Liver (tissue), 8 donors: ENCODE measurements at regions not wholly inside any gene's neighbourhood (a gene's known extent, or its start where the extent isn't known, plus 50 kb on each side); places are given as distances from the start of the nearest gene placed in this dataset.

Experiments
- DNase-seq: peaks from one replicate; pipeline ENCODE4 v3.0.0-alpha.2; 2017; ENCODE audit warnings: low spot score
- H3K27ac ChIP-seq, 2 donors: one replicate each; pipeline ENCODE4 v1.7.0; 2013; ENCODE audit warnings: inconsistent platforms in 2 of 2, low read length in 2 of 2, control low read depth in 1 of 2, low read depth in 1 of 2, mild to moderate bottlenecking in 1 of 2
- H3K27me3 ChIP-seq, 4 donors: one replicate each; pipeline versions ENCODE4 v1.6.1 to v1.7.0; 2013; ENCODE audit warnings: low read length in 3 of 4, inconsistent platforms in 1 of 4, mild to moderate bottlenecking in 1 of 4, moderate library complexity in 1 of 4; ENCODE audit not compliant: control insufficient read depth in 4 of 4, insufficient read depth in 4 of 4
- H3K36me3 ChIP-seq, 4 donors: one replicate each; pipeline versions ENCODE4 v1.6.1 to v1.7.0; 2013; ENCODE audit warnings: low read length in 3 of 4, mild to moderate bottlenecking in 3 of 4, low read depth in 1 of 4, moderate library complexity in 1 of 4; ENCODE audit not compliant: control insufficient read depth in 4 of 4, insufficient read depth in 3 of 4
- H3K4me1 ChIP-seq, 4 donors: one replicate each; pipeline versions ENCODE4 v1.6.1 to v1.7.0; 2013; ENCODE audit warnings: low read length in 3 of 4, mild to moderate bottlenecking in 3 of 4, moderate library complexity in 1 of 4; ENCODE audit not compliant: control insufficient read depth in 4 of 4, insufficient read depth in 4 of 4
- H3K4me3 ChIP-seq, 3 donors: one replicate each; pipeline versions ENCODE4 v1.6.1 to v1.7.0; 2013; ENCODE audit warnings: low read length in 3 of 3, control low read depth in 1 of 3, low read depth in 1 of 3, mild to moderate bottlenecking in 1 of 3
- H3K9ac ChIP-seq, 2 donors: one replicate each; pipeline ENCODE4 v1.7.0; 2013; ENCODE audit warnings: low read length in 2 of 2, mild to moderate bottlenecking in 2 of 2, moderate library complexity in 2 of 2, control low read depth in 1 of 2, low read depth in 1 of 2
- H3K9me3 ChIP-seq, 4 donors: one replicate each; pipeline versions ENCODE4 v1.6.1 to v1.7.0; 2013; ENCODE audit warnings: low read length in 3 of 4; ENCODE audit not compliant: control insufficient read depth in 4 of 4
- EGR1 ChIP-seq, 2 donors: IDR thresholded peaks; 2 replicates each; pipeline ENCODE4 v1.6.1; 2016 to 2018; ENCODE audit warnings: antibody characterized with exemption in 2 of 2, low read depth in 2 of 2
- FOXA2 ChIP-seq: IDR thresholded peaks from 2 replicates; pipeline ENCODE4 v1.6.1; 2016; ENCODE audit warnings: antibody characterized with exemption
- GABPA ChIP-seq, 2 donors: IDR thresholded peaks in 1 of 2; conservative IDR thresholded peaks in 1 of 2; 2 replicates each; pipeline ENCODE4 v1.6.1; 2016; ENCODE audit warnings: antibody characterized with exemption in 2 of 2, mild to moderate bottlenecking in 1 of 2, moderate library complexity in 1 of 2
- HNF4A ChIP-seq, 2 donors: conservative IDR thresholded peaks; 2 replicates each; pipeline ENCODE4 v1.6.1; 2016; ENCODE audit warnings: antibody characterized with exemption in 2 of 2, mild to moderate bottlenecking in 2 of 2
- HNF4G ChIP-seq: IDR thresholded peaks from 2 replicates; pipeline ENCODE4 v1.6.1; 2016; ENCODE audit warnings: antibody characterized with exemption
- JUND ChIP-seq, 2 donors: IDR thresholded peaks; 2 replicates each; pipeline ENCODE4 v1.6.1; 2016; ENCODE audit warnings: antibody characterized with exemption in 2 of 2
- NR2F2 ChIP-seq: IDR thresholded peaks from 2 replicates; pipeline ENCODE4 v1.6.1; 2016; ENCODE audit warnings: antibody characterized with exemption
- RAD21 ChIP-seq, 2 donors: IDR thresholded peaks; 2 replicates each; pipeline ENCODE4 v1.6.1; 2016; ENCODE audit warnings: antibody characterized with exemption in 2 of 2, mild to moderate bottlenecking in 2 of 2
- RXRA ChIP-seq, 2 donors: IDR thresholded peaks; 2 replicates each; pipeline ENCODE4 v1.6.1; 2017 to 2018; ENCODE audit warnings: antibody characterized with exemption in 2 of 2, mild to moderate bottlenecking in 1 of 2
- TAF1 ChIP-seq: conservative IDR thresholded peaks from 2 replicates; pipeline ENCODE4 v1.6.1; 2016; ENCODE audit warnings: antibody characterized with exemption, mild to moderate bottlenecking
- WGBS: extraction: QIAGEN DNeasy Blood & Tissue Kit; methylation state at CpG from one replicate; pipeline ENCODE4 v1.1.7; 2013; 5-methylcytosine and 5-hydroxymethylcytosine counted together
- TF ChIP-seq, protein P1 (sequence below): IDR thresholded peaks from 2 replicates; pipeline ENCODE4 v1.6.1; 2016; ENCODE audit warnings: antibody characterized with exemption
- TF ChIP-seq, protein P2 (sequence below): fragments of 150-350 bp; IDR thresholded peaks from 2 replicates; pipeline ENCODE4 v1.5.1; 2017; ENCODE audit warnings: improper control_type of control experiment, low read depth, low read length; ENCODE audit not compliant: missing input control
- donor health status: healthy.
- donor health status: healthy.
- donor health status: healthy.
- donor health status: healthy.
- donor health status: healthy.

DNA sequence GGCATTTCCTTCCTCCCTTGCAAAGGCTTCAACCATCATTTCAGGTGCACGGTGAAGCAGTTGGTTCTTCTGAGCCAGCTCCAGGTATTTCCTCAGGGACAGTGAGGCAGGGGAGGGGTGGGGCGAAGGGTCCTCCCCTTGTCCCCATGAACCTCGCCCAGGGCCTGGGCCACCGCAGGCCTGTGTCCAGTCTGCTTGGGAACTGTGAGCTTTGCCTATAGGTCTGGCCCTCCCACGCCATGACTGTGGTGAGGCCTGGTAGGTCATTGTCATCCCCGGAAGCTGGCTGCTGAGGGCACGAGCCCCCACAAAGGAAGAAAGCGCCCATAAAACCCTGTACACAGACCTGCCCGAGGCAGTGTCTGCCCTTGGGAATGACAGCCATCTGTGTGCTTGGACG is 134.3 kb downstream of the ACKR3 start:
- TF ChIP-seq, protein P1, sequence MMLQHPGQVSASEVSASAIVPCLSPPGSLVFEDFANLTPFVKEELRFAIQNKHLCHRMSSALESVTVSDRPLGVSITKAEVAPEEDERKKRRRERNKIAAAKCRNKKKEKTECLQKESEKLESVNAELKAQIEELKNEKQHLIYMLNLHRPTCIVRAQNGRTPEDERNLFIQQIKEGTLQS: no peak
- H3K27ac ChIP-seq: peak overlapping the region; percentile 44 to 62

DNA sequence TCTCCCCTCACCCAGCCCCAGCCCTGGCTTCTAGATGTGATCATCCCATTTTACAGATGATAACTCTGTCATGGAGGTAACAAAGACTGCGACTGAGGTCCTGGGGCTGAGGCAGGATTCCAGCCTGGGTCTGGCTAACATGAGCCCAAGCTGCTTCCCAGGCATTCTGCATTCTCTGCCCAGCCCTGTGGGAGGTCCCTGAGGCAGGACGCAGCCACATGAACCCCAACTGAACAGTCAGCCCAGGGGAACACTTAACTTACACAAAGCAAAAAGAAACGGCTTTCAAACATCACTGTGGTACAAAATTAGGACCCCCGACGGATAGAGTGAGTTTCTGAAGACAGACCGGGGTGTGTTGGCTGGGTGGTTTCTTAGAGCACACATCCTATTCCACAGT is 135.3 kb downstream of the ACKR3 start:
- WGBS: 96% methylated on average over 6 of the region's 6 CpGs
- no peak overlapping the region for H3K27ac ChIP-seq
- no peak for DNase-seq
- no peaks in the 10 kb centered on the region for H3K36me3 ChIP-seq
- H3K27me3 ChIP-seq: no peaks in the 10 kb centered on the region
- no peak overlapping the region for H3K4me3 ChIP-seq
- H3K9me3 ChIP-seq: no peaks in the 10 kb centered on the region
- no peak overlapping the region for H3K9ac ChIP-seq
- TF ChIP-seq FOXA2 (no peak), EGR1 (IDR thresholded peaks at IDR 0.05; ENCODE audit: low read depth in 2 of 2) (no peak), RXRA (IDR thresholded peaks at IDR 0.05) (no peak), HNF4A (conservative IDR thresholded peaks at IDR 0.05) (no peak), NR2F2 (no peak), HNF4G (no peak), JUND (IDR thresholded peaks at IDR 0.05) (no peak), TAF1 (no peak), GABPA (IDR thresholded peaks at IDR 0.05 in 1 of 2, conservative IDR thresholded peaks at IDR 0.05 in 1 of 2) (no peak), RAD21 (IDR thresholded peaks at IDR 0.05) (no peak)
- TF ChIP-seq, protein P1: no peak
- TF ChIP-seq, protein P2, sequence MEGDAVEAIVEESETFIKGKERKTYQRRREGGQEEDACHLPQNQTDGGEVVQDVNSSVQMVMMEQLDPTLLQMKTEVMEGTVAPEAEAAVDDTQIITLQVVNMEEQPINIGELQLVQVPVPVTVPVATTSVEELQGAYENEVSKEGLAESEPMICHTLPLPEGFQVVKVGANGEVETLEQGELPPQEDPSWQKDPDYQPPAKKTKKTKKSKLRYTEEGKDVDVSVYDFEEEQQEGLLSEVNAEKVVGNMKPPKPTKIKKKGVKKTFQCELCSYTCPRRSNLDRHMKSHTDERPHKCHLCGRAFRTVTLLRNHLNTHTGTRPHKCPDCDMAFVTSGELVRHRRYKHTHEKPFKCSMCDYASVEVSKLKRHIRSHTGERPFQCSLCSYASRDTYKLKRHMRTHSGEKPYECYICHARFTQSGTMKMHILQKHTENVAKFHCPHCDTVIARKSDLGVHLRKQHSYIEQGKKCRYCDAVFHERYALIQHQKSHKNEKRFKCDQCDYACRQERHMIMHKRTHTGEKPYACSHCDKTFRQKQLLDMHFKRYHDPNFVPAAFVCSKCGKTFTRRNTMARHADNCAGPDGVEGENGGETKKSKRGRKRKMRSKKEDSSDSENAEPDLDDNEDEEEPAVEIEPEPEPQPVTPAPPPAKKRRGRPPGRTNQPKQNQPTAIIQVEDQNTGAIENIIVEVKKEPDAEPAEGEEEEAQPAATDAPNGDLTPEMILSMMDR: no peak
- peaks cover 4 to 45% (median 39%) of the 10 kb centered on the region in 4 donors for H3K4me1 ChIP-seq

More for the DNA sequence above, 134.3 kb downstream of the ACKR3 start:
- Histone ChIP-seq H3K36me3 (no peaks in the 10 kb centered on the region), H3K9me3 (no peaks in the 10 kb centered on the region), H3K9ac (no peak overlapping the region), H3K4me3 (no peak overlapping the region), H3K27me3 (no peaks in the 10 kb centered on the region), H3K4me1 (peaks cover 4 to 45% (median 39%) of the 10 kb centered on the region in 4 donors)
- DNase-seq: no peak
- 92% methylated on average over 10 of the region's 10 CpGs for WGBS

DNA sequence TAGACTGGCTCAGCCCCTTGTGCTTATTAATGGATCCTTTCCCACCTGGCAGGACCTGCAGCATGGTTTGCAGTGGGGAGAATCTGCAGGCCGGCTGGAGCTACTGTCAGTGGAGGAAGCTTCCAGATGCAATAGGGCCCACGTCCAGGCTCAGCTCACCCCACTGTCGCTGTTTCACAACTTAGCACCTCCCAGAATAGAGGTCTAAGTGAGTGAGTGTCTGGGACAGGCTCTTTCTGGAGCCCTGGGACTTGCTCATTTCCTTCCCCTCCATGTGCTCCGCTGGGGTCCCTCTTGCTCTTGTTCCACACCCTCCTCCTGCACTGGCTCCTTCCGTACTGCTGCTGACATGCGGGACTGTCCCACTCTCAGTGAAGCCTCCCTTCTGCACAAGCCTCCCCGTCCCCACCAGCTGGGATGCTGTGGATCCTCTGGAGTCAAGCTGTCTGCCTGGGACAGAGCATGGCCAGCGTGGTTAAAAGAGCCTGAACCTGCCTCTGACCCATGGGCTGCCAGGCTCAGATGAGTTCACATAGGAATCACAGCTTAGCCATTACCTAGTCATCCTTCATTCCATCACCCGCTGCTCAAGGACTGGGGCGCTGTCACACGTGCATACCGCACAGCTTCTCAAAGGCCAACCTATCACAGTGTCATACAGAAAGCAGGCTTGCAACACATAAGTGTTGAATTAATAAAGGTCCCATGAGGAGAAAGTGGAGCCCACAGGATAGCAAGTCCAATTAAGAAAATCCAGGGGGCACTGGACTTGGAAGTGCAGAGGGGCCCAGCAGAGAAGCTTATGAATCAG is 135.9 kb downstream of the ACKR3 start:
- Histone ChIP-seq H3K27ac (peak overlapping the region in 1 of 2 donors; percentile 69), H3K4me3 (no peak overlapping the region), H3K9ac (no peak overlapping the region), H3K9me3 (no peaks in the 10 kb centered on the region), H3K4me1 (peaks cover 4 to 45% (median 39%) of the 10 kb centered on the region in 4 donors), H3K36me3 (no peaks in the 10 kb centered on the region), H3K27me3 (no peaks in the 10 kb centered on the region)
- TF ChIP-seq, protein P1: no peak
- TF ChIP-seq RXRA (IDR thresholded peaks at IDR 0.05): peak in 1 of 2 donors; percentile 31
- no peak for TF ChIP-seq FOXA2
- WGBS: 72% methylated on average over 12 of the region's 12 CpGs
- DNase-seq: no peak
